Left lobe of liver (tissue), 2 donors: ENCODE measurements at regions not wholly inside any gene's neighbourhood (a gene's known extent, or its start where the extent isn't known, plus 50 kb on each side); places are given as distances from the start of the nearest gene placed in this dataset.
"Not testable (repeated sequence)": the region's sequence is repeated elsewhere in the genome, so short reads cannot be mapped to it uniquely, and the experiment has no call there.

ENCODE experiments used
- ATAC-seq: fragments of 200-7000 bp; cut with Tn5 transposase; one replicate; pipeline ENCODE4 v1.9.1; 2020; ENCODE audit warnings: mild to moderate bottlenecking, moderate library complexity
- DNase-seq: peaks from one replicate; pipeline ENCODE4 v3.0.0-alpha.2; 2020; ENCODE audit warnings: low spot score
- donor health status: DM: no; HTN: no; CAD: no; lungs with moderate emphysema.
- donor health status: DM: no; HTN: yes; CAD: no.

- DNase-seq (no peak), ATAC-seq (no peak)
Observed at GRCh38 chr16:60818465-60818864, 1217.8 kb downstream of the CDH8 start.

DNA sequence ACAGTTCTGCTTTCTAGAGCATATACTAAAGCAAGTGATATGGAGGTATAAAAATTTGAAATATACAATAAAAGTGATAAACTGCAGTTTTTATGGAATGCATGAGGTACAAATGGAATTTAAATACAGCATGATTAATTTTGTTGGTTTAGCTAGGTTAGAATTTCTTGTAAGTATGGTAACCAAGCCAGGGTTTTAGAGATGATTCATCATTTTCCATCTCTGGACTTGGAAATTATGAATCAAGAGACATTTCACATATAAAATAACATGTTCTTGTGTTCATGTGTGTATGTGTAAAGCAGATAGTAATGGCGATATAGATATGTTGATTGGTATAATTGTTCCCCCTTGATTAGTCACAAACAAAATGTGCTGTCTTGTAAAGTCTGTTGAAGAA lies 1219.8 kb downstream of the CDH8 start:
- no peak for ATAC-seq
- no peak for DNase-seq

DNA sequence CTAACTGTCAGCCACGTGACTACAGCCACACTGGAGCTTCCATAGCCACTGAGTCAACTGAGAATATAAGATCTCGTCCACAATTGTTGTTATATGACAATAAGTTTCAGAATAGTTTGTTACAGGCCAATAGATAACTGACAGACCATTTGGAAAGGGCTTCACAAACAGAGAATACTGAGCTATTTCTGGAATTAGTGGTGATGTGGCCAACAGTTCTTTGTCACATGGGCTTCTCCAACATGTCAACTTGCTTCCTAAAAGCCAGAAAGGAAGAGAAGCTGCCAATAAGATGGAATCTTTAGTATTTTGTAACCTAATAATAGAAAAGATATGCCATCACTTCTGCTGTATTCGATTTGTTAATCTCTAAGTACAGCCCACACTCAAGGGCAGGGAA lies 1220.4 kb downstream of the CDH8 start:
- ATAC-seq (no peak), DNase-seq (no peak)

- DNase-seq = no peak
- no peak for ATAC-seq
Observed at GRCh38 chr16:60815033-60815432, 1221.2 kb downstream of the CDH8 start.

DNA sequence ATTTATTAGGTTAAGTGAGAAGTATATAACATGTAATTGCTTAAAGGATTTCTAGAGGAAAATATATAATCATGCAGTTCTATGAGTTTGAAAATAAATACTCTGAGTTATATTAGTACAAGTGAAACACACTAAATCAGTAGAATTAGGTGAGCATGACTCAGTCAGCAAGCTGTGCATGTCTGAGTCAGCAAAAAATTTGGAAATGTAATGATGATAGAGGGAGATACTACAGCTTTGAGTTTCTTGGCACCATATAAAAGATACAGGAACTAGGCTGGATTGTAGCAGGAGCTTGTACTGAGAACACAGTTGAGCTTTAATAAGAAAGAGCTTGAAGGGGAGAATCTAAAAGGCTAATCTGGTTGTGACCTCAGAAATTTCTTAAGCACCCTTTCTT lies 1224.6 kb downstream of the CDH8 start:
- ATAC-seq (no peak), DNase-seq (no peak)

- DNase-seq = no peak
Observed at GRCh38 chr16:60811051-60811608, 1225.1 kb downstream of the CDH8 start.

DNA sequence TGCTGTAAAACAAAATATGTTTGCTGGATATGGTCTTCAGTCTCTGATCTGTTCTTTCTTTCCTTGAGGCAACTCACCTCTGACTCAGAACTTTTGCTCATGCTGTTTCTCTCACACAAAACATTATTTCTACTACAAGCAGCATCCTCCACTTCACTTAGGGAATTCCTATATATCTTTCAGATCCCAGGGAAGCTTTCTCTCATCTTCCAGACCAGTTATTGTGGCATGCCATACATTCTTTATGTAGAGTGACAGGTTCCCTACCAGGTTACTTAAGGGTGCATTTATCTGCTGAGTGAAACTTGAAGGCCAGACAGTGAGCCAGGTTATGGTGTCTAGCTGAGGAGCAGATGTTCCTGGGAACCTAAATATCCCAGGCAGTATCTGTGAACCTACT lies 1226.0 kb downstream of the CDH8 start:
- ATAC-seq (no peak), DNase-seq (no peak)

More at GRCh38 chr16:60811051-60811608, 1225.1 kb downstream of the CDH8 start:
- no peak for ATAC-seq

DNA sequence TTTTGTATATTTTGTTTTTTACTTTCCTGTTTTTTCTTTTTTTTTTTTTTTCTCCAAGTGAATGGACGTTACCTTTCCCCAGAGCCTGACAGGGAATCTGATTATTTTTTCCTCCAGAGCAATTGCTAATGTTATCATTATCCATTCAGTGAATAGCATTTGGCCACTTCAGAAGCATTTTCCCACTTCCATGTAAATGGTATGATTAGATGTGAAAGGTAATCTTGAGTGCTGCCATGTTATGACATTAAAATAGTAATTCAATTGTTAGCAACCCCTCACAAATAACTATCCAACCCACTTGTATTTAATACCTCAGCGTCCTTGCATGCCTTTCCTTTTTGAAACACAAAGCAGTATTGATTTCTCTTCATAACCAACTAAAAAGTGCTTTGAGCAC lies 1243.8 kb downstream of the CDH8 start:
- DNase-seq (no peak), ATAC-seq (no peak)

DNA sequence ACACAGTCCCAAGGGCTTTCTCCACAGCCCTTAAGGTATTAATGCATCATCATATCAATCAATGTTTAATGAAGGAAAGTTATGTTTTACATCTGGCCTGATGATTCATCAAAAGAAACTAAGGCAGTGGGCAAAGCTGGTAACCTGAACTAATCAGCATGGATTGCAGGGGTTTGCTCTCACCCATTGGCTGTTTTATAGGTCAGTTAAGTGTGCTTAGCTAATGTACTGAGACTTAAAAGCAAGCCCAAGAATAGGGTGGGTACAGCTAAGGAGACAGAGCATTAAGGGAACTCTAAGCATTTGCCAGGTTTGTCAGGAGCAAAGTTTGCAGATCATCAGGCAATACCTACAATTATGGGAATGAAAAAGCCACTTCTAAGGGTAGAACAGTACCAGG lies 1247.6 kb downstream of the CDH8 start:
- DNase-seq (no peak), ATAC-seq (no peak)

- DNase-seq (no peak), ATAC-seq (no peak)
Observed at GRCh38 chr16:60776281-60776680, 1260.0 kb downstream of the CDH8 start.

GRCh38 chr16:60771138-60771537 lies 1265.1 kb downstream of the CDH8 start:
- DNase-seq = no peak
- no peak for ATAC-seq

DNA sequence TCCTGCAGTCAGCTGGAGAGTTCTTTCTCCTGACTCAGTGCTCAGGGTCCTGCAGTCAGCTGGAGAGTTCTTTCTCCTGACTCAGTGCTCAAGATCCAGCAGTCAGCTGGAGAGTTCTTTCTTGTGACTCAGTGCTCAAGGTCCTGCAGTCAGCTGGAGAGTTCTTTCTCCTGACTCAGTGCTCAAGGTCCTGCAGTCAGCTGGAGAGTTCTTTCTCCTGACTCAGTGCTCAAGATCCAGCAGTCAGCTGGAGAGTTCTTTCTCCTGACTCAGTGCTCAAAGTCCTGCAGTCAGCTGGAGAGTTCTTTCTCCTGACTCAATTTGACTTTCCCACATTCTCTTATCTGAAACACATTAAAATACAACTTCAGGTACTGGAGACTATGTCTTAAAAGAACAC lies 1265.9 kb downstream of the CDH8 start:
- DNase-seq, ATAC-seq: not testable (repeated sequence)

DNA sequence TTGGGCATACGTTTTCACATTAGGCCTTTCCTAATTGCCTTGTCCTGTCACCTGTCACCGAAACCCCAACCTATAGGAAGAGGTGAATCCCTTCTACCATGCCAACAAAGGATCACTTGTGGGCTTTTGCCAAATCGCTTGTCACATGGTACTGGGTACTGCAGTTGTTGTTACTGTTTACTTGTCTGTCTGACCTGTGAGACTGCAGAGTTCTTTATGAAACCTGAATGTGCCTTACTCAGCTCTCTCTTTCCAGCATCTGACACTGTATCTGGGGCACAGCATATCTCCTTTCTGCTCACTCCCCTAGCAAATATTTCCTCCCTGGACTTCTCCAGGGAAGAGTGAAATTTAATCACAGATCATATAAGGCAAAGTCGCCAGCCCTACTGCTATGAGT lies 1272.4 kb downstream of the CDH8 start:
- DNase-seq (no peak), ATAC-seq (no peak)

DNA sequence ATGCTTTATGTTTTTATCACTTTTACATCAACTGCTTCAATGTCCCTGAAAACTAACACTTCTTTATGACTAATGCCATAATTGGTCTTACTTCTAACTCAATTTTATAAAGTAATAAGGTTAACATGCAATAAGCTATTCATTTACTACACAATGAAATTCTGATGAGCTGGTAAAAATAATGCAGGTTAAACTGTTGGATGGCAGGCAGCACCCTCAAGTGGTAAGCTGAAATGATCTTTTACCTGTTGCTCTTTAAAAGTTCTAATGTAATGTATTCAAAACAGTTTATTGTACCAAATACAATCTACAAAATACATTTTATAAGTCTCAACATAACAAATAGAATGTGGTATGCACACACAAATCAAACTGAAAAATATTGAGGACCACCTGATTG lies 1280.3 kb downstream of the CDH8 start:
- no peak for DNase-seq
- no peak for ATAC-seq

DNA sequence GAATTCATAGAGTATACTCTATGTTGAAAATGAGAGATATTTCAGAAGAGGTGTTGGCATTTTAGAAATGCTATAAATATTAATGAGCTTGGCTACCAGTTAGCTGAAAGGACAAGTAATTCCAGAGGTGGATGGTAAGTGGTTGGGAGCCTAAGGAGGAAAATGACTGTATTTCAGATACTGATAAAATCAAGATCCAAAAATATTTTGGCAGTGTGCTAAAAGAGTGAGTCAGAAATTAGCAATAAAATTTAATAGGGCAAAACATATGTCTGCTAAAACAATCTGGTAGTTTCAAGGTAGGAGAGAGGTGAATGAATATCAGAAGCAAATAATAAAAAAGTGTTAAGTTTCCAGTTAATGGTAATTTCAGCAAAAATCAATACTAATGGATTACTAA lies 1287.9 kb downstream of the CDH8 start:
- ATAC-seq (no peak), DNase-seq (no peak)

- DNase-seq = no peak
- ATAC-seq = no peak
Observed at GRCh38 chr16:60744198-60744597, 1292.0 kb downstream of the CDH8 start.

- DNase-seq (no peak), ATAC-seq (no peak)
Observed at GRCh38 chr16:60741810-60742209, 1294.4 kb downstream of the CDH8 start.

DNA sequence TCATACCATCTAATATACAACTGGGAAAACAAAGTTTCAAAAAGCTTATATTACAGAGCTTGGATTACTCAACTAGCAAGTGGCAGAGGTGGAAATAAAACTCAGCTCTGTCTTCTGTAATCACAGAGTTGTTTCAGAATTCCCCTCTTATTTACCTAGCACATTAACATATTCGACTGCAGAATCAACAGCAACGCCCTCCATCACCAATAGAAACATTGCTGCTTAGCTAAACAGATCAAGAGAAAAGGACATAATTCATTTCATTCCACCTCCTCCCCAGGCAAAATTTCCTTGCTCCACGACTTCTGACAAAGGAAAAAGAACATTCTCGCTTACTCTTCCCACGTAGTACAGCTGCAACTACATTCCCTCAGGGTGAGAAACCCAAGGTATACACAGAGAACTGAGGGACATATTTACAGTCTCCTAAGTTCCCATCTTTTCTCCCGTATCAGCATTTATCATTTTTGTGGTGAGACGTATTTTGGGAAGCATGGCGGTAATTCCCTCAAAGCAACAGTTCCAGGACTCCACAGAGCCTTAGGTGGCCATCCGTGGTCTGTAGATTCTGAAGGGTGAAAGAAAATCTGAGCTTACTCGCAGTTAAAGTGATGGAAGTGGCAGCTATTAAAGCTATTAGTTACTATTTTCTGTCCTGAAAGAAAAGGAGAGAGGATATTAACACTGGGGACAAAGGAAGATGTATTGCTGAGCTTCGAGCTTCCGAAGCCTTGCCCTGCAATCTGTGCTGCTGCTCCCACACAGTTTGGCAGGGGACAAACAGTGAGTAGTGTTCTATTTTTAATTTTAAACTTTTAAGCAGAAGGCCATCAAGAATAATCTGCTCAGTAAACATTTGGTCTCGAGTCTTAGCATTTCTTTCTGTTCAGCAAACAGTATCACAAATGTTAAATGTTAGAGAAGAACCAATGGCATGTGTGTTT lies 1296.2 kb downstream of the CDH8 start:
- no peak for ATAC-seq

GRCh38 chr16:60731329-60732050 lies 1304.7 kb downstream of the CDH8 start:
- DNase-seq (no peak), ATAC-seq (no peak)

More for the DNA sequence above, 1296.2 kb downstream of the CDH8 start:
- no peak for DNase-seq

GRCh38 chr16:60729051-60729450 lies 1307.2 kb downstream of the CDH8 start:
- DNase-seq = no peak
- no peak for ATAC-seq

DNA sequence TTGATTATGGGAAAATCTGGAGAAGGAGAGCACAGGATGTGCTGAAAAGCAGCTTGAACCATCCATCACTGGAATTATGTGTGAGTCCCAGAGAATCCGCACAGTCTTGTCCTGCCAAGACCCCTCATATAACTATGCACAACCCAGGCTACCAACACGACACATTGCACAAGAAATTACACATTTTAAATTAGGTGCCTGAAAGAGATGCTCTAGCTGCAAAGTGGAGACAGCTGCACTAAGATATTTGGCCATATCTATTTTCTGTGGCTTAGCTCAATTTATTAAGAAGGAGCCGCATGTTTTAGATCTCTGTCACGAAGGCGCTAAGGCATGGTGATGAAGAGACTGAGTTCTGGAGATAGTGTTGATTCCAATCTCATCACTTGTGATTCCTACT lies 1308.4 kb downstream of the CDH8 start:
- DNase-seq = no peak
- ATAC-seq = no peak

GRCh38 chr16:60720060-60720459 lies 1316.2 kb downstream of the CDH8 start:
- no peak for DNase-seq
- no peak for ATAC-seq
